Transverse colon (tissue), 4 donors: ENCODE measurements at regions not wholly inside any gene's neighbourhood (a gene's known extent, or its start where the extent isn't known, plus 50 kb on each side); places are given as distances from the start of the nearest gene placed in this dataset.
"Not testable (repeated sequence)": the region's sequence is repeated elsewhere in the genome, so short reads cannot be mapped to it uniquely, and the experiment has no call there.

Experiments used
- DNase-seq: peaks from one replicate; pipeline ENCODE4 v3.0.0-alpha.2; 2019
- H3K27ac ChIP-seq, 4 donors: fragments of 200-600 bp; sonication (generic); 2 replicates each; pipeline ENCODE4 v1.5.1; 2016 to 2018; ENCODE audit warnings: inconsistent platforms in 4 of 4
- H3K27me3 ChIP-seq: fragments of 200-600 bp; sonication (generic); 2 replicates; pipeline ENCODE4 v1.5.1; 2017; ENCODE audit warnings: inconsistent platforms
- H3K36me3 ChIP-seq, 4 donors: fragments of 200-600 bp; sonication (generic); 2 replicates each; pipeline ENCODE4 v1.5.1; 2017 to 2019; ENCODE audit warnings: inconsistent platforms in 4 of 4
- H3K4me1 ChIP-seq, 4 donors: fragments of 200-600 bp; sonication (generic); 2 replicates each; pipeline ENCODE4 v1.5.1; 2017 to 2020; ENCODE audit warnings: inconsistent platforms in 4 of 4
- H3K4me3 ChIP-seq, 4 donors: fragments of 200-600 bp; sonication (generic); 1 replicate in 1 of 4; 2 replicates in 3 of 4; pipeline versions ENCODE4 v1.5.1 to v1.6.1; 2017 to 2019; ENCODE audit warnings: inconsistent platforms in 4 of 4
- H3K9me3 ChIP-seq, 2 donors: fragments of 200-600 bp; sonication (generic); 2 replicates each; pipeline ENCODE4 v1.5.1; 2017 to 2019; ENCODE audit warnings: inconsistent platforms in 2 of 2
- EP300 ChIP-seq: sonication (generic); formaldehyde crosslinking; IDR thresholded peaks from one replicate; pipeline ENCODE4 v1.6.1; 2017; ENCODE audit warnings: antibody characterized with exemption, low read depth
- POLR2A ChIP-seq: fragments of 450-650 bp; IDR thresholded peaks from one replicate; pipeline ENCODE4 v1.6.1; 2016; ENCODE audit warnings: antibody characterized with exemption, mild to moderate bottlenecking, moderate library complexity
- POLR2AphosphoS5 ChIP-seq, 3 donors: sonication (generic); formaldehyde crosslinking; IDR thresholded peaks; one replicate each; pipeline ENCODE4 v1.6.1; 2016; ENCODE audit warnings: antibody characterized with exemption in 3 of 3
- WGBS, 2 donors: methylation state at CpG; one replicate each; pipeline ENCODE4 v1.1.5; 2018; ENCODE audit warnings: low coverage in 1 of 2; 5-methylcytosine and 5-hydroxymethylcytosine counted together
- in situ Hi-C, 4 donors: fragments of 200-750 bp; cut with MboI; loops; one replicate each; pipeline versions ENCODE4 v1.15.0 to v1.15.1; 2017; ENCODE audit warnings: low sequenced_read_pairs in 3 of 4, low pct_ligation_motif_present in 1 of 4, low pct_unique_long_range_greater_than_20kb in 1 of 4
- intact Hi-C: fragments of 100-400 bp; cut with DNase I; formaldehyde crosslinking; loops from one replicate; pipeline ENCODE4 v1.15.1; 2023; ENCODE audit warnings: low total_unique reads
- TF ChIP-seq, protein P1 (sequence below), 5 experiments: fragments of 200-600 bp in 3 of 5; fragments of 450-650 bp in 2 of 5; sonication (generic) in 3 of 5; IDR thresholded peaks; 1 replicate in 2 of 5; 2 replicates in 3 of 5; pipeline ENCODE4 v1.5.1; 2016 to 2017; ENCODE audit warnings: antibody characterized with exemption in 5 of 5, inconsistent platforms in 3 of 5, mild to moderate bottlenecking in 2 of 5, moderate library complexity in 1 of 5

DNA sequence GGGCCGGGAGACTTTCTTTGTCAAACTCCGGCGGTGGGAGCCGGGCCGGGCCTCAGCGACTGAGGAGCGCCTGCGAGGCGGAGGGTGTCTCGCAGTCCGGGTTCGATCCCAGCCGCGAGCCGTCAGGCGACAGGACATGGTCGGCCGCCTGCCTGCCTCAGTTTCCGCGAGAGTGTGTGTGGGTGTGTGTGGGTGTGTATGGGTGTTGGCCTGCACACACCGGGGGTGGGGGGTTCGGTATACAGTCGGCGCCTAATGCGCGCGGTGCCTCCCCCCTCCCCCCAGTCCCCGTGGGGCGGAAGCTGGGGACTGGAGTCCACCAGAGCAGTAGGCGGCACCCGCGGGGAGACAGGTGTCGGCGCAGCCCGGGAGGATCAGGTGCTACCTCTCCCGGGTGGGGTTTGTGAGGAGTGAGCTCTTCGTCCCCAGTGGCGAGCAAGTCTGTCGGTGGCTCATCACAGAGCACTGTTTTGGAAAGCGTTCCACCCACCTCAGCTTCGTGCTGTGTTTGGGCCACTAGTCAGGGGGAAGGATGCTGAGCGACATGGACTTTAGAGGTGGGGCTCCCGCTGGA is 246.3 kb downstream of the GOLGA6L6 start:
- 92 to 100% methylated on average over 1 to 42 of the region's 43 CpGs for WGBS, 2 donors
- no peak overlapping the region for H3K27ac ChIP-seq
- DNase-seq = no peak
- H3K36me3 ChIP-seq = no peaks in the 10 kb centered on the region
- TF ChIP-seq EP300 (no peak), POLR2AphosphoS5 (IDR thresholded peaks at IDR 0.05) (no peak), POLR2A (no peak)
- TF ChIP-seq, protein P1, sequence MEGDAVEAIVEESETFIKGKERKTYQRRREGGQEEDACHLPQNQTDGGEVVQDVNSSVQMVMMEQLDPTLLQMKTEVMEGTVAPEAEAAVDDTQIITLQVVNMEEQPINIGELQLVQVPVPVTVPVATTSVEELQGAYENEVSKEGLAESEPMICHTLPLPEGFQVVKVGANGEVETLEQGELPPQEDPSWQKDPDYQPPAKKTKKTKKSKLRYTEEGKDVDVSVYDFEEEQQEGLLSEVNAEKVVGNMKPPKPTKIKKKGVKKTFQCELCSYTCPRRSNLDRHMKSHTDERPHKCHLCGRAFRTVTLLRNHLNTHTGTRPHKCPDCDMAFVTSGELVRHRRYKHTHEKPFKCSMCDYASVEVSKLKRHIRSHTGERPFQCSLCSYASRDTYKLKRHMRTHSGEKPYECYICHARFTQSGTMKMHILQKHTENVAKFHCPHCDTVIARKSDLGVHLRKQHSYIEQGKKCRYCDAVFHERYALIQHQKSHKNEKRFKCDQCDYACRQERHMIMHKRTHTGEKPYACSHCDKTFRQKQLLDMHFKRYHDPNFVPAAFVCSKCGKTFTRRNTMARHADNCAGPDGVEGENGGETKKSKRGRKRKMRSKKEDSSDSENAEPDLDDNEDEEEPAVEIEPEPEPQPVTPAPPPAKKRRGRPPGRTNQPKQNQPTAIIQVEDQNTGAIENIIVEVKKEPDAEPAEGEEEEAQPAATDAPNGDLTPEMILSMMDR (IDR thresholded peaks at IDR 0.05) = no peak
- no peaks in the 10 kb centered on the region for H3K27me3 ChIP-seq
- H3K9me3 ChIP-seq = peaks cover 0 to 4% of the 10 kb centered on the region in 2 donors
- H3K4me1 ChIP-seq = no peaks in the 10 kb centered on the region
- H3K4me3 ChIP-seq = no peak overlapping the region
- intact Hi-C loops (no loop called here), in situ Hi-C loops (no loop called here)

DNA sequence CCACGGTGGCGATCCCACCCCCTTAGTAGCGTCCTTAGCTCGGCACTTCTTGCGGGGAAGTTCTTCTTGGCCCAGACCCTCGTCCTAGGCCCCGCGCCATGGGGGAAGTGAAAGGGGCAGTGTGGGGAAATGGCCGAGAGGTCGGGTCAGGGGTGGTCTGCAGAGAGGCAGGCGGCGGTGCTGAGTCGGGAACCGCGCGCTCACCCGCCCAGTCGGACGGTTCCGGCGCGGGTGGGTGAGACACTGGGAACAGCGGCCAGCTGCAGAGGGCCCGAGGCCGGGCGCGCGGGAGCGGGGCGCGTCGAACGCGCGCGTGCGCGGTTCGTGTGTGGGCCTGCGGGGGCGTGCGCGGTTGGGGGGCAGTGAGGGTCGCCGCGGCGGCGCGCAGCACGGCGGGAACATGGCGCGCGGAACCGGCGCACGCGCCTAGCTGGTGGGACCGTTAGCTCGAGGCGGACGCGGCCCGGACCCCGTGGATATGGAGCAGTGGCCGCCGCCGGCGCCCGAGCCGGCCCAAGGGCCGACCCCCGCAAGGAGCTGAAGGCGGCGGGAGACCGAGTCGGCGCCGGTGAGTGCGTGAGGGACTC is 246.9 kb downstream of the GOLGA6L6 start:
- Histone ChIP-seq H3K4me3 (no peak overlapping the region), H3K36me3 (no peaks in the 10 kb centered on the region), H3K4me1 (no peaks in the 10 kb centered on the region), H3K27me3 (no peaks in the 10 kb centered on the region), H3K9me3 (peaks cover 0 to 4% of the 10 kb centered on the region in 2 donors), H3K27ac (no peak overlapping the region)
- intact Hi-C loops (no loop called here), in situ Hi-C loops (no loop called here)
- DNase-seq = no peak
- 80 to 86% methylated on average over 37 to 72 of the region's 80 CpGs for WGBS, 2 donors
- no peak for TF ChIP-seq POLR2A
- TF ChIP-seq POLR2AphosphoS5 (IDR thresholded peaks at IDR 0.05) = no peak
- no peak for TF ChIP-seq EP300
- TF ChIP-seq, protein P1 (IDR thresholded peaks at IDR 0.05) = no peak

DNA sequence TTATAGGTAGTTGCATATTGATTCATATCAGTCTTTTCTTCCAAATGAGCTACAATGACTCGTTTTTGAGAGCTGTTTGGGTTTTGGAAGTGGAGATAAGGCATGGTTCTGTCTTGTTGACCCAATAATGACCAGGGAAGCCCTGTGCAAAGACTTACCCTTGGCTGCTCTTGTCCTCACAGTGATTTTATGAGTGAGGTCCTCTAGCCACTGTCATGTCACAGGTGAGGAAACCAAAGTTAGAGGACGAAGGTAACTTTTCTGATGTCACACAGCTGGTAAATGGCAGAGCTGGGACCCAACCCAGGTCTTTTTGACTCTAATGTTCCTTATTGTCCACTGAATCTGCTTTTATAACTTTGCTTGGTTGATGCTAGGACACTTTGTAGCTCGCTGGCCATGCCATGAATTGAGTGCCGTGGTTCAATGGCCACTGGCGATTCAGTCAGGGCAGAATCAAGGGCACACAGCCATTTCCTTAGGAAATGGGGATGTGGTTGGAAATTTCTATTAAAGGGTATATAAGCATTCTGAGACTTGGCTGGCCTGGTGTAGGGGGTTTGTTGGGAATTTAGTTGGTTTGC is 249.1 kb downstream of the GOLGA6L6 start:
- DNase-seq, in situ Hi-C loops, H3K36me3 ChIP-seq, intact Hi-C loops, H3K4me1 ChIP-seq, H3K27ac ChIP-seq, H3K9me3 ChIP-seq, H3K27me3 ChIP-seq, H3K4me3 ChIP-seq: not testable (repeated sequence)
- WGBS, 2 donors = 62 to 66% methylated on average over 4 to 5 of the region's 5 CpGs

DNA sequence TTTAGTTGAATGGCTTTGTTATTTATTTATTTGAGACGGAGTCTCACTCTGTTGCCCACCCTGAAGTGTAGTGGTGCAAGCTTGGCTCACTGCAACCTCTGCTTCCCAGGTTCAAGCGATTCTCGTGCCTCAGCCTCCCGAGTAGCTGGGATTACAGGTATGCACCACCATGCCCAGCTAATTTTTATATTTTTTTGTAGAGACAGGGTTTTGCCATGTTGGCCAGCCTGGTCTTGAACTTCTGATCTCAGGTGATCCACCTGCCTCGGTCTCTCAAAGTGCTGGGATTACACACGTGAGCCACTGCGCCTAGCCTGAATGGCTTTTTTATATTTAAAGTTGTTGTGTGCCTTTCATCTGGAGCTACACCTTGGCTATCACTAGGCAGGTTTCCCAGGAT is 250.0 kb downstream of the GOLGA6L6 start:
- in situ Hi-C loops, H3K36me3 ChIP-seq, intact Hi-C loops, H3K27me3 ChIP-seq, H3K4me1 ChIP-seq, DNase-seq, H3K4me3 ChIP-seq, H3K27ac ChIP-seq, H3K9me3 ChIP-seq: not testable (repeated sequence)
- WGBS, 2 donors = 75 to 87% methylated on average over 7 of the region's 7 CpGs

DNA sequence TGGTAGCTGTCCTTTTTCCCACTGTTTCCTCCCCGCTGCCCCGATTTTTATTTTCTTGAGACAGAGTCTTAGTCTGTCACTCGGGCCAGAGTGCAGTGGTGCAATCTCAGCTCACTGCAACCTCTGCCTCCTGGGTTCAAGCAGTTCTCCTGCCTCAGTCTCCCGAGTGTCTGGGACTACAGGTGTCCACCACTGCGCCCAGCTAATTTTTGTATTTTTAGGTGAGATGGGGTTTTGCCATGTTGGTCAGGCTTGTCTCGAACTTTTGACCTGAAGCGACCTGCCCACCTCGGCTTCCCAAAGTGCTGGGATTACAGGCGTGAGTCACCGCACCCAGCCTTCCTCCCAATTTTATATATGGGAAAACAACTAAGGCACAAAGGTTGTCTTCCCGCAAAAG is 251.0 kb downstream of the GOLGA6L6 start:
- H3K27ac ChIP-seq, in situ Hi-C loops, H3K4me1 ChIP-seq, H3K27me3 ChIP-seq, H3K36me3 ChIP-seq, H3K9me3 ChIP-seq, DNase-seq, H3K4me3 ChIP-seq, intact Hi-C loops: not testable (repeated sequence)
- WGBS, 2 donors = 83 to 86% methylated on average over 11 of the region's 11 CpGs

DNA sequence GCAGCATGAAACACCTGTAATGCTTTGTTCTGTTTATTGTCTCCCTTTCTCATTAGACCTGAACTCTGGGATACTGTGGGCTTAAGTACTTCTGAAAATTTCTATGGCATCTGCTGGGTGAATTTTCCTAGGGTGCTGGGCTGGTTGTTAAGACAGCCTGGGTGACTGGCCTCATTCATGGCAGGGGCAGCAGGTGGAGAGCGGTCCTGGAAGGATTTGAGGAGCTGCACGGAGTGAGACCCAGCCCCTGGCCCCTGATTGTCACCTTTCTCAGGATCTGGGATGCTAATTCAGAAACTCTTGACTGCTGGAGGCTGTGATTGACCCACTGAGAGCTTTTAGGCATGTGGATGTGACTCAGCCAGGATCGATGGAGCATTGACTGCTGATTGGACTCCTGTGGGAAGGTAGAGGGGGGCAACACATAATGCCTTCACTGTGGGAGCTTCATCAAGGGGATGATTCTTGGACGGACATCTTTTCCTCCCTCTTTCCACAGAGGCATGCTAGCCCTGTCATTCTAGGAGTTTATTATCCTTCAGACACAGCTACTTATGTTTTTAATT is 252.0 kb downstream of the GOLGA6L6 start:
- in situ Hi-C loops, H3K27ac ChIP-seq, intact Hi-C loops, DNase-seq, H3K4me3 ChIP-seq, H3K9me3 ChIP-seq, H3K36me3 ChIP-seq, H3K4me1 ChIP-seq, H3K27me3 ChIP-seq: not testable (repeated sequence)
- 60 to 71% methylated on average over 1 to 4 of the region's 4 CpGs for WGBS, 2 donors

DNA sequence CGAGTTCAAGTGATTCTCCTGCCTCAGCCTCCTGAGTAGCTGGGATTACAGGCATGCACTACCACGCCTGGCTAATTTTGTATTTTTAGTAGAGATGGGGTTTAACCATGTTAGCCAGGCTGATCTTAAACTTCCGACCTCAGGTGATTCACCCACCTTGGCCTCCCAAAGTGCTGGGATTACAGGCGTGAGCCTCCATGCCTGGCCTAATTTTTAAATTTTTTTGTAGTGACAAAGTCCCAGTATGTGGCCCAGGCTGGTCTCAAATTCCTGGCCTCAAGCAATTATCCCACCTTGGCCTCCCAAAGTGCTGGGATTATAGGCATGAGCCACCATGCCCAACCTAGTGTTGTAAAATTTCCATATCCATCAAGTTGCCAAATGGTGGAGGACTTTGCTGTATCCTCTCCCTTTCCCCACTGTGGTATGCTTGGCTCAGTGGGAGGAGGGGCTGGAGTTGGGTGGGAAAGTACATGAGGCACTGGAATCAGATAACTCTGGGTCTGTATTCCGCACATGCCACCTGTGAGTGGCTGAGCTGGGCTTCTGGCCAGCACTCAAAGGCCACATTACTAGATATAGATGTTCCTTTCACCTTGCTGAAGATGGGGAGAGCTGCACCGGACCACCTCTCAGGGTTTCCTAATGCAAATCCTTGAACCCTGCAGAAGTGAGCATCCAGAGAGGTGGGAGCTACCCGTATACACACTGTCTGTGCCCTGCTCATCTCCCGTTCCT is 252.6 kb downstream of the GOLGA6L6 start:
- H3K4me3 ChIP-seq, H3K4me1 ChIP-seq, in situ Hi-C loops, H3K36me3 ChIP-seq, H3K27ac ChIP-seq, intact Hi-C loops, H3K27me3 ChIP-seq, DNase-seq, H3K9me3 ChIP-seq: not testable (repeated sequence)
- WGBS, 2 donors = 76 to 84% methylated on average over 5 to 8 of the region's 8 CpGs

DNA sequence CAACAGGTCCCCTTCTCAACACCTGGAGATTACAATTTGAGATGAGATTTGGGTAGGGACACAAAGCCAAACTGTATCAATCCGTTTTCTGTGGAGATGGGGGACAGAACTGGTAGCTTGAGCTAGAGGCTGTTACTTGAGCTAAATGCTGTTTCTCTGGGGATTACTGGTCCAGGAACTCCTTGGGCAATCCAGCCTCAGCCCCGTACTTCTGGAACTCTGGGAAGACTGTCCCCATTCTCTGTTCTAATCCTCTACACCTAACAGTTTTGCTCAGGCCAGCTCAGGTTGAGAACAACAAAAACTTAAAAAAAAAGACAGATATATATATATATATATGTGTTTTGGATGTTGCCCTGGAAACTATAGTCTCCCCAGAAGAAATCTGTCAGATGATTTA is 255.0 kb downstream of the GOLGA6L6 start:
- in situ Hi-C loops, intact Hi-C loops, H3K27me3 ChIP-seq, H3K4me3 ChIP-seq, H3K9me3 ChIP-seq, H3K27ac ChIP-seq, H3K36me3 ChIP-seq, DNase-seq, H3K4me1 ChIP-seq: not testable (repeated sequence)
- WGBS, 2 donors = 52 to 65% methylated on average over 2 of the region's 2 CpGs
